LNCaP clone FGC (cell line): ENCODE measurements at regions not wholly inside any gene's neighbourhood (a gene's known extent, or its start where the extent isn't known, plus 50 kb on each side); places are given as distances from the start of the nearest gene placed in this dataset.
"Not testable (repeated sequence)": the region's sequence is repeated elsewhere in the genome, so short reads cannot be mapped to it uniquely, and the experiment has no call there.

Experiments used
- DNase-seq: peaks from one replicate; pipeline ENCODE4 v3.0.0-alpha.2; 2011; ENCODE audit warnings: low read depth
- H3K4me3 ChIP-seq: 2 replicates; pipeline ENCODE4 v1.5.1; 2011; ENCODE audit warnings: mild to moderate bottlenecking, low read depth, low read length, control low read depth
- TF ChIP-seq, protein P1 (sequence below): IDR thresholded peaks from 2 replicates; pipeline ENCODE4 v1.5.1; 2012; ENCODE audit warnings: mild to moderate bottlenecking; ENCODE audit not compliant: control insufficient read depth, insufficient read depth; ENCODE audit errors: extremely low read depth

DNA sequence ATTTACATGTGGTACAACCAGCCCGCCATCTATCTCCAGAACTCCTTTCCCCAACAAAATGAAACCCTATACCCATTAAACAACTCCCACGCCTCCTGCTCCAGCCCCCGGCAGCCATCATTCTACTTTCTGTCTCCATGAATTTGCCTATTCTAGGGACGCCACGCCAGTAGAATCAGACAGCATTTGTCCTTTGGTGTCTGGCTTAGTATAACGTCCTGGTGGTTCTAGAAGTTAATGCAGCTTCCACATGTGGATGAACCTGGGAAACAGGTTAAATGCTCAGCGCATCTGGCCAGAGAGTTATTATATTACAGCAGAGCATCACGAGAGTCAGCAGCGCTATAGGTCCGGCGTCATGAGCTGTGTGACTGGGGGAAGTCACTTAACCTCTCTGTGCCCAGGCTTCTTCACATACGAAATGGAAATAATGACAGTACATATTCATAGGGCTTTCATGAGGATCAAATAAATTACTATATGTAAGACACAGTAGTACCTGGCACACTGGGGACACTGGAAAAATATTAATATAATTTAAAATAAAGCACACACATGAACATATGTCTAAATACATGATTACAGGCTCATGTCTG is 178.7 kb upstream of the TAB2 start:
- TF ChIP-seq, protein P1, sequence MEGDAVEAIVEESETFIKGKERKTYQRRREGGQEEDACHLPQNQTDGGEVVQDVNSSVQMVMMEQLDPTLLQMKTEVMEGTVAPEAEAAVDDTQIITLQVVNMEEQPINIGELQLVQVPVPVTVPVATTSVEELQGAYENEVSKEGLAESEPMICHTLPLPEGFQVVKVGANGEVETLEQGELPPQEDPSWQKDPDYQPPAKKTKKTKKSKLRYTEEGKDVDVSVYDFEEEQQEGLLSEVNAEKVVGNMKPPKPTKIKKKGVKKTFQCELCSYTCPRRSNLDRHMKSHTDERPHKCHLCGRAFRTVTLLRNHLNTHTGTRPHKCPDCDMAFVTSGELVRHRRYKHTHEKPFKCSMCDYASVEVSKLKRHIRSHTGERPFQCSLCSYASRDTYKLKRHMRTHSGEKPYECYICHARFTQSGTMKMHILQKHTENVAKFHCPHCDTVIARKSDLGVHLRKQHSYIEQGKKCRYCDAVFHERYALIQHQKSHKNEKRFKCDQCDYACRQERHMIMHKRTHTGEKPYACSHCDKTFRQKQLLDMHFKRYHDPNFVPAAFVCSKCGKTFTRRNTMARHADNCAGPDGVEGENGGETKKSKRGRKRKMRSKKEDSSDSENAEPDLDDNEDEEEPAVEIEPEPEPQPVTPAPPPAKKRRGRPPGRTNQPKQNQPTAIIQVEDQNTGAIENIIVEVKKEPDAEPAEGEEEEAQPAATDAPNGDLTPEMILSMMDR: no peak
- no peak for DNase-seq
- no peak overlapping the region for H3K4me3 ChIP-seq

DNA sequence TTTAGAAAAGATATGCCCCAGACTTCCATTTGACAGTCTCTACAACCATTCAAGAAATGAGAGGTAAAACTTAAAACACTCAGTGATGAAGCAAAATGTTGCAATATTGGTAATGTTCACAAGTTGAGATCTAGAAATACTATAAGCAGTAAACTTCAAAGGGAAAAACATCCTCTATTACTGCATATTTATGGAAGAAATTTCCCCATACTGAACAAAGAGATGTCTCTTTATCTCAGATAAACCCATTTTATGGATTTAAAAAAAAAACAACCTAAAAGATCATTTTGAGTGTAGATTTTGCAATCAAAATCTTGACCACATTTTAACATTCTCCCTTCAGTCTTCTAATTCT is 177.8 kb upstream of the TAB2 start:
- no peak overlapping the region for H3K4me3 ChIP-seq

DNA sequence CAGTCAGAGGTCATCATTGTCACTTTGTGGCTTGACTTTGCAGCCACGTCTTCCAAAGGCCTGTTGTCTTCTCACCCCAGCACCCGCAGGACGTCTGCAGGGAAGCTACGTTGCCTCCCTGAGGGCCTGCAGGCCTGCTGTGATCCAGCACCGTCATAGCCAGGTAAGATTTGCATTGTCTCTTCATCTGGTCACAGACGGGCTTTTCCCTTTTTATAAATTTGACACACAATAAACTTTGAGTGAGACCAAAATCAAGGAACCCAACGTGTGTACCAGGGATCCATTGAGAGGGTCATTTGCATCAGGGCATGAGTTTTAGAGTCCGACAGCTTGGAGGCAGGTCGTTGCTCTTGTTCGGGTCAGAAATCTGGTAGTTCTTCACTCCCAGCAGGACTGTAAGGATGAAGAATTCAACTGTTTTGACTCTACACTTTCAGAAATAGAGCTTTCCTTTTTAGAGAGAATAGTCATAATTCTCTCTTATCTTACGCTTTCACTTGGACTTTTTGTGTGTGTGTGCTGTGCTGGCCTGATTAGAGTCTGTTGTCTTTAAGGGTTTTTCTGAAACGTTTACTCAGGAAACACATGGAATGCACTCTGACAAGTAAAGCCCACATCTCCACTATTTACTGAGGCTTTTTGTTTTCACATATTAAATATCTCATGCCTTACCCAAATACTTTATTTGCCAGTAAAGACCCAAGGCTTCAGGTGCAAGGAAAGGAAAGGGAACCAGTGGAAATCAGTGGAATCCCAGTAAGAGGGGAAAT is 177.2 kb upstream of the TAB2 start:
- DNase-seq: no peak
- TF ChIP-seq, protein P1: no peak
- no peak overlapping the region for H3K4me3 ChIP-seq

More for the DNA sequence above, 177.8 kb upstream of the TAB2 start:
- TF ChIP-seq, protein P1: no peak
- DNase-seq: no peak

DNA sequence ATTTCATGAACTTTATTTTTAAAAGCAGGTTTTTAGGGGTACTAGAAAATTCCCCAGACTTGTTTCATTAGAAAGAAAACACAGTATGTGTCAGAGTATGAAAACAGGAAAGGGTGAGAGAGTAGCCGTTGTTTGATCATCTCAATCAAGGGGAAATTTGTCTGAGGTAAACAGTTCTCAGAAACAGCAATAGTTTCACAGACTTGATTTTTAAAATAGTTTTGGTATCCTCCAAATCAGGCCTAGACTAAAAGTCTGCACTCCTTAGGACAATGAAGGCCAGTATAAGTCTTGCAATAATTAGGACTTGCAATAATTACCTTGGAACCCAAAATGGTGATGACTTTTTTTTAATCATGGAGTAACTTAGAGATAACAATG is 176.6 kb upstream of the TAB2 start:
- no peak for DNase-seq
- TF ChIP-seq, protein P1: no peak
- no peak overlapping the region for H3K4me3 ChIP-seq

DNA sequence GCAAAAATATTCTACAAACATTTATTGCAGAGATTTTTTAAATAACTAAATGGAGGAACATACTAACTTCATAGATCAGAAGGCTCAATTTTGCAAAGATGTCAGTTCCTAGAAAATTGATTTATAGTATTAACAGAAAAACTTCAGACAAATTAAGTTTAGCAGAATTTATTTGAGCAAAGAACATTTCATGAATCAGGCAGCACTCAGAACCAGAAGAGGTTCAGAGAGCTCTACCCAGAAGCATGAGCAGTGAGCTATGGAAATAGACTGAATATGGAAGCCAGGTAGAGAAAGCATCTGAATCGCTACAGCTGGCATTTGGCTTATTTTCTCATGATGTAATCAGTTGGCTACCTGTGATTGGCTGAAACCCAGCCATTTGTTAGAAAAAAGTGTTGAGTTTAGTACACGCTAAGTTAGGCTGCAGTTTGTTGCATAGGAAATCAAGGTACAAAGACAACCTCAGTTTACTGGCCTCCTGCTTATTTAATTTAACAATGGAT is 174.5 kb upstream of the TAB2 start:
- no peak overlapping the region for H3K4me3 ChIP-seq
- DNase-seq: no peak

DNA sequence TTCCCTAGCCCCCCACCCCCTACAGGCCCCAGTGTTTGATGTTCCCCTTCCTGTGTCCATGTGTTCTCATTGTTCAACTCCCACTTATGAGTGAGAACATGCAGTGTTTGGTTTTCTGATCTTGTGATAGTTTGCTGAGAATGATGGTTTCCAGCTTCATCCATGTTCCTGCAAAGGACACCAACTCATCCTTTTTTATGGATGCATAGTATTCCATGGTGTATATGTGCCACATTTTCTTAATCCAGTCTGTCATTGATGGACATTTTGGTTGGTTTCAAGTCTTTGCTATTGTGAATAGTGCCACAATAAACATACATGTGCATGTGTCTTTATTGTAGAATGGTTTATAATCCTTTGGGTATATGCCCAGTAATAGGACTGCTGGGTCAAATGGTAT is 171.7 kb upstream of the TAB2 start:
- not testable (repeated sequence) for H3K4me3 ChIP-seq, DNase-seq

More for the DNA sequence above, 174.5 kb upstream of the TAB2 start:
- TF ChIP-seq, protein P1: no peak

DNA sequence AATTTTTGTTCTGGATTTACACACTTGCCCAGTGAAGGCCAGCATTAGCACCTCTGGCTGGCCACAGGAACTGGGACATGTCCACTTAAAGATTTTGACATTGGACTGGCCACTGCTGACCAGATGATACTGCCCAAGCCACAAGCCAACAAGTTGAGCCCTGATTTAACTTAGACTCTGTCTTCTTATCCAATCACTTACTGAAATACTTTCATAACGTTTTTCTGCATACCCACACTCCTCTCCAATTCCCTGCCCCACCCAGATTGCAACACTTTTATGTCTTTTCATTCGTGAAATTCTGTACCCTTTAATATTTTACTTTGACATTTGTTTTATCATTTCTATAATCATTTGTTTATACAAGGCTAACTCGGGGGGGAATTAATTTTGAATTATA is 170.3 kb upstream of the TAB2 start:
- TF ChIP-seq, protein P1: no peak
- DNase-seq: no peak
- H3K4me3 ChIP-seq: no peak overlapping the region
